DMS114 treated with DMSO at 0.1 percent for 48 hours (cell line): ENCODE measurements at regions not wholly inside any gene's neighbourhood (a gene's known extent, or its start where the extent isn't known, plus 50 kb on each side); places are given as distances from the start of the nearest gene placed in this dataset.

ENCODE experiments used
- DNase-seq: peaks from one replicate; lab custom pipeline; 2025; ENCODE audit not compliant: unreplicated experiment; lab: John Stamatoyannopoulos, UW

- no peak for DNase-seq
Measured at GRCh38 chr3:35946854-35947515, 307.7 kb downstream of the ARPP21 start.

- no peak for DNase-seq
Measured at GRCh38 chr3:35950021-35950420, 310.7 kb downstream of the ARPP21 start.

GRCh38 chr3:35954413-35954812, 315.1 kb downstream of the ARPP21 start:
- DNase-seq, result no peak

DNA sequence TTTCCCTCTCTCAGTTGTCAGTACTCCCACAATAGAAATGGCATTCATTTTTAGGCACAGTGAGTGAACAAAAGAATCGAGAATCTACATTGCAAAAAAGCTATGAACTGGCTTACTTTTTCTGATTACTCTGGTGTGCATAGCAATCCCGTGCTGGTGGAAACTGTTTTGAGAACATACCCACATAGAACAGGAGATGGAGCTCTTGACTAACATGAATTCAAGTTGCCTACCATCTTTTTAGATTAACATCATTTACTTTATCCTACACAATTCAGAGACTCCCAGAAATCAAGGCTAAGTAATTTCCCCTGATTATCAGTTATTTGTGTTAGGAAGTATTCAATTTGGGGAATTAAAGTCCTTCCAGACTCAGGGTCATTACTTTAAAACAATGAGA, 326.6 kb downstream of the ARPP21 start:
- DNase-seq, result peak; percentile 49

GRCh38 chr3:35966629-35967464, 327.5 kb downstream of the ARPP21 start:
- no peak for DNase-seq

GRCh38 chr3:35968043-35968622, 328.8 kb downstream of the ARPP21 start:
- DNase-seq, result no peak

- no peak for DNase-seq
Measured at GRCh38 chr3:35969406-35969805, 330.1 kb downstream of the ARPP21 start.

DNA sequence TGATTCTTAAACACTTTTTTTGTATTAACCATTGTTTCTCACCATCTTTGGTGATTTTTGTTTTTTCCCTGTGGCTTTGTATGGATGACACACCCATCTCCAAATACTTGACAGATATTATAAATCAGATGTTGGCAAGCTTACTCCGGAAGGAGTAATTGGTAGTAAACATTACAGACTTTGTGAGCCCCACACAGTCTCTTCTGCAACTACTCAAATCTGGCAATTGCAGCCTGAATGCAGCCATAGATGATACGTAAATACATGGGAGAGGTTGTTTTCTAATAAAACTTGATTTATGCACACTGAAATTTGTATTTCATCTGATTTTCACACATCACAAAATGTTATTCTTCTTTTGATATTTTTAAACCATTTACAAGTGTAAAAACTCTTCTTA, 331.5 kb downstream of the ARPP21 start:
- no peak for DNase-seq

DNA sequence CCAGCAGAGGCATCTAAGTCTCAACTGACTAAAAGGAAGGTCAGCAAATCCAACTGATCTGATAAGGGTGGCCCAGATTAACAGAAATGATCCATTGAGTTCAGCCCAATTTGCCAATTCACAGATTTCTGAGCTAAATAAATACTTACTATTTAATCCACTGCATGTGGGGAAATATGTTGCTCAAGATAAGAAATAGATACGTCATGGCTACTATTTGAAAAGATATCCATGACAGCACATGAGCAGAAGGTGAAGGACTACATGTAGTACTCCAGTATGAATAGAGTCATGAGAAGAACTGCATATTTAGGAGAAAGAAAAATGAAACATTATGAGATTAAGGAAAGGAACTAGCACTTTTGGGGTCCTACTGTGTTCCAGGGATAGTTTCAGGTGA, 332.4 kb downstream of the ARPP21 start:
- DNase-seq, result no peak

- DNase-seq, result no peak
Measured at GRCh38 chr3:35974872-35975271, 335.5 kb downstream of the ARPP21 start.

DNA sequence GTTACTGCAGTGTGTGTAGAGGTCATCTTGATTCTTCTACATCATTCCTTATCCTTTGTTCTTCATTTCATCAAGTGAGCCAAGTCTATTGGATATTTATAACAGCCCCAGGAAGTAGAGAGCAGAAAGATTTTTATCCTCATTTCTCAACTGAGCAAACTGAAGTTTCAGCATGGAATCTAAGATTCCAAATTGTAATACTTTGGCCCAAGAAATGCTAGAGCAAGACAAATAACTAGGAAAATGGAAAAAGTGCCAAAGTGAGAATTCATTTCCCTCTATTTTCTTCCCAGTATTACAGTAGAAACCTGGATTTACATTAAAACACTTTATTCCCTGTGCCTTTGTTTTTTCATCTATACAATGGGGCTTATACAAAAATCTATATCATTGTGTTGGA, 346.8 kb downstream of the ARPP21 start:
- no peak for DNase-seq

- DNase-seq, result no peak
Measured at GRCh38 chr3:35987386-35987785, 348.1 kb downstream of the ARPP21 start.

DNA sequence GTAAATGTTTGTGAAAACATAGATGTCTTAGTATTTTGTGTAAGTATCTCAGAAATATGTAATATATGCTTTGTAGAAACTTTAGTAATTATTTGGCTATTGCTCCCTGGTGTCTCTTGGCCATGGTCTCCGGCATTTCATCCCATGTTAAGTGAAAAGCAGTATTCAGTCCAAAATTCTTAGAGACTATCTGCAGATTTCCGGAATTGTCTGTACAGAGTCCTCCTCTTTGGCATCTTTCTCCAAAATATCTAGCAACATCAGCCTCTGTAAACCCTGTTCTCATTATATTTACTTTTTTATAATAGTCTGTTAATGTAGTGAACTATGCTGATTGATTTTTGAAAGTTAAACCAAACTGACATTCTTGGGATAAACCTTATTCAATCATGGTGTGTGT, 352.7 kb downstream of the ARPP21 start:
- DNase-seq, result no peak

GRCh38 chr3:36011791-36012190, 368.5 kb upstream of the STAC start:
- DNase-seq, result no peak

- DNase-seq, result no peak
Measured at GRCh38 chr3:36013425-36013824, 366.9 kb upstream of the STAC start.

DNA sequence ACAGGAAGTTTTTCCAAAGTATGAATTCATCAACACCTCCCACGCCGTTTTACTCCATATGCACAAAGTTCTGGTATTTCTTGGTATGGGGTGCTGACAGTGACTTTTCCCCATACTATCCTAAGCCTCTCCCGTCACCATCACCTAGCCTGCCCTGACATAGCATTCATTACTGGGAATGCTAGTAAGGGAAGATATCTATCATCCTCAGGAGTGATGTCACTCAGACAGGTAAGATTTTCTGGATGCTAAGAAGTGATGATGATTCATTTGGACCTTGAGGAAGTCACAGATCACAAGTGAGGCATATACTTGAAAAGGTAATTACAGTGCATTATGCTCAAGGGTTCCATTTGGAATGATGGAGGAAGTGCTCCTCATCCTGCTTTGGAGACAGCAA, 355.1 kb upstream of the STAC start:
- no peak for DNase-seq

- no peak for DNase-seq
Measured at GRCh38 chr3:36032180-36033047, 347.9 kb upstream of the STAC start.

DNA sequence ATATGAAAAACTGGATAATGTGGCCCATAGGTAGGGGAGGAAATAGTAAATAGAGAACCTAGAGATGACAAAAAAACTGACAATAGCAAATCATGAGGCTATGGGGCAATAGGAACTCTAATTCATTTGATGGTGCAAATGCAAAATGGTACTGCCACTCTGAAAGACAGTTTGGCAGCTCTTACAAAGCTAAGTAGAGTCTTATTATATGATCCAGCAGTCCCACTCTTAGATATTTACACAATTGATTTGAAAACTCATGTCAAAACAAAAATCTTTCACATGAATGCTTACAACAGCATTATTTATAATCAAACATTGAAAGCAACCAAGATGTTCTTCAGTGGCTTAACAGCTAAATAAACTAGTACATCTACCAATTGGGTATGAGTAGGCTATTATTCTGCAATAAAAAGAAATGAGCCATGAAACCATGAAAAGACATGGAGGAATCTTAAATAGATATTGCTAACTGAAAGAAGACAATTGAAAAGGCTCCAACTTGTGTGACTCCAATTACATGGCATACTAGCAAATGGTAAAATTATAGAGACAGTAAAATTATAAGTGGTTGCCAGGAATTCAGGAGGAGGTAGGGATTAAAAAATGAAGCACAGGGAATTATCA, 321.8 kb upstream of the STAC start:
- no peak for DNase-seq

GRCh38 chr3:36060950-36061349, 319.4 kb upstream of the STAC start:
- no peak for DNase-seq

- DNase-seq, result no peak
Measured at GRCh38 chr3:36063992-36064391, 316.3 kb upstream of the STAC start.

- DNase-seq, result no peak
Measured at GRCh38 chr3:36065321-36065720, 315.0 kb upstream of the STAC start.
